ENCODE measurements at regions not wholly inside any gene's neighbourhood (a gene's known extent, or its start where the extent isn't known, plus 50 kb on each side); places are given as distances from the start of the nearest gene placed in this dataset.

DNA sequence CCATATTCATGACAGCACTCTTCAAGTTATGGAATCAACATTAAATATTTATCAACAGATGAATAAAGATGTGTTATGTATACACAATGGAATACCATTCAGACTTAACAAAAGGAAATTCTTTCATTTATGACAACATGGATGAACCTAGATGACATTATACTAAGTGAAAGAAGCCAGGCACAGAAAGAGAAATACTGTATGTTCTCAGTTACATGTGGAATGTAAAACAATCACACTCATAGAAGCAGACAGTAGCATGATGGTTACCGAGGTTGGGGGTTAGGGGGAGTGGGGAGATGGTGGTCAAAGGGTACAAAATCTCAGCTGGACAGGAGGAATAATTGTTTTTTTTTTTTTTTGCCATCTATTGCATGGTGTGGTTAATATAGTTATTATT is 431.9 kb downstream of the DMAC1 start:
- H3K79me2 ChIP-seq (ENCODE audit: insufficient read depth, low read length) = no peaks in the 10 kb centered on the region
- H3K27ac ChIP-seq (ENCODE audit: low read depth, low read length, poor library complexity, severe bottlenecking) = no peak overlapping the region
- H3K4me3 ChIP-seq (ENCODE audit: low read depth, low read length, poor library complexity, severe bottlenecking) = no peak overlapping the region
- no peaks in the 10 kb centered on the region for H3F3A ChIP-seq (ENCODE audit: insufficient read depth, low read length)
- H3K4me1 ChIP-seq (ENCODE audit: insufficient read depth, low read length, severe bottlenecking) = no peaks in the 10 kb centered on the region
- no peaks in the 10 kb centered on the region for H3K9me2 ChIP-seq (ENCODE audit: low read depth, low read length)
- TF ChIP-seq EZH2 (IDR thresholded peaks at IDR 0.05; ENCODE audit: borderline replicate concordance, low read length) = no peak
- TF ChIP-seq, protein P1, sequence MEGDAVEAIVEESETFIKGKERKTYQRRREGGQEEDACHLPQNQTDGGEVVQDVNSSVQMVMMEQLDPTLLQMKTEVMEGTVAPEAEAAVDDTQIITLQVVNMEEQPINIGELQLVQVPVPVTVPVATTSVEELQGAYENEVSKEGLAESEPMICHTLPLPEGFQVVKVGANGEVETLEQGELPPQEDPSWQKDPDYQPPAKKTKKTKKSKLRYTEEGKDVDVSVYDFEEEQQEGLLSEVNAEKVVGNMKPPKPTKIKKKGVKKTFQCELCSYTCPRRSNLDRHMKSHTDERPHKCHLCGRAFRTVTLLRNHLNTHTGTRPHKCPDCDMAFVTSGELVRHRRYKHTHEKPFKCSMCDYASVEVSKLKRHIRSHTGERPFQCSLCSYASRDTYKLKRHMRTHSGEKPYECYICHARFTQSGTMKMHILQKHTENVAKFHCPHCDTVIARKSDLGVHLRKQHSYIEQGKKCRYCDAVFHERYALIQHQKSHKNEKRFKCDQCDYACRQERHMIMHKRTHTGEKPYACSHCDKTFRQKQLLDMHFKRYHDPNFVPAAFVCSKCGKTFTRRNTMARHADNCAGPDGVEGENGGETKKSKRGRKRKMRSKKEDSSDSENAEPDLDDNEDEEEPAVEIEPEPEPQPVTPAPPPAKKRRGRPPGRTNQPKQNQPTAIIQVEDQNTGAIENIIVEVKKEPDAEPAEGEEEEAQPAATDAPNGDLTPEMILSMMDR (IDR thresholded peaks at IDR 0.05; ENCODE audit: low read length) = no peak
- H3K36me3 ChIP-seq (ENCODE audit: insufficient read depth, low read length) = no peaks in the 10 kb centered on the region
- H2AFZ ChIP-seq (ENCODE audit: low read length) = no peak overlapping the region
- H3K4me2 ChIP-seq (ENCODE audit: low read length) = no peak overlapping the region
- H4K20me1 ChIP-seq (ENCODE audit: insufficient read depth, low read length) = no peaks in the 10 kb centered on the region
- H3K9ac ChIP-seq (ENCODE audit: low read length) = no peak overlapping the region
- H3K9me3 ChIP-seq (ENCODE audit: low read length) = no peaks in the 10 kb centered on the region
- no peaks in the 10 kb centered on the region for H3K27me3 ChIP-seq (ENCODE audit: insufficient read depth, low read length)

DNA sequence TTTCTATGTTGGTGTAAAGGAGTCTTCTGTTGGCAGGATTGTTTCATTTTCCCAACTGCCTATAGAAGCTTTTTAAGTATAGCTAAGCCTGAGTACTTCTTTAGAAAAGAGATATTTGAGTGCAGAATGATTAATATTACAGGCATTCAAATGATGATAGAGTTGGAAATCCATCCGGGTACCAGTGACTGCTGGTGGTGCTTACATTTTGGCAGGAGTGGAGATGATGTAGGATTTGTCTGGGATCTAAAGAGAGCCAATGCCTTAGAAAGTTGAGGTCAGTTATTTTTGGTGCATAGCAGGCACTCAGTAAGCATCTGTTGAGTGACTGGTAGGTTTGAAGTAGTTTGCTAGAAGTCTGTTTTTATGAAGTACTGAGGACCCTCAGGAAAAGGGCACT is 433.5 kb downstream of the DMAC1 start:
- Histone ChIP-seq H3K79me2 (ENCODE audit: insufficient read depth, low read length) (no peaks in the 10 kb centered on the region), H3K36me3 (ENCODE audit: insufficient read depth, low read length) (no peaks in the 10 kb centered on the region), H3K9me2 (ENCODE audit: low read depth, low read length) (no peaks in the 10 kb centered on the region), H3K27ac (ENCODE audit: low read depth, low read length, poor library complexity, severe bottlenecking) (no peak overlapping the region), H3K4me3 (ENCODE audit: low read depth, low read length, poor library complexity, severe bottlenecking) (no peak overlapping the region), H3K27me3 (ENCODE audit: insufficient read depth, low read length) (no peaks in the 10 kb centered on the region), H3K9me3 (ENCODE audit: low read length) (no peaks in the 10 kb centered on the region), H2AFZ (ENCODE audit: low read length) (no peak overlapping the region), H3K4me1 (ENCODE audit: insufficient read depth, low read length, severe bottlenecking) (no peaks in the 10 kb centered on the region), H3F3A (ENCODE audit: insufficient read depth, low read length) (no peaks in the 10 kb centered on the region), H4K20me1 (ENCODE audit: insufficient read depth, low read length) (no peaks in the 10 kb centered on the region), H3K4me2 (ENCODE audit: low read length) (no peak overlapping the region), H3K9ac (ENCODE audit: low read length) (no peak overlapping the region)
- TF ChIP-seq, protein P1 (IDR thresholded peaks at IDR 0.05; ENCODE audit: low read length) = no peak
- TF ChIP-seq EZH2 (IDR thresholded peaks at IDR 0.05; ENCODE audit: borderline replicate concordance, low read length) = no peak

DNA sequence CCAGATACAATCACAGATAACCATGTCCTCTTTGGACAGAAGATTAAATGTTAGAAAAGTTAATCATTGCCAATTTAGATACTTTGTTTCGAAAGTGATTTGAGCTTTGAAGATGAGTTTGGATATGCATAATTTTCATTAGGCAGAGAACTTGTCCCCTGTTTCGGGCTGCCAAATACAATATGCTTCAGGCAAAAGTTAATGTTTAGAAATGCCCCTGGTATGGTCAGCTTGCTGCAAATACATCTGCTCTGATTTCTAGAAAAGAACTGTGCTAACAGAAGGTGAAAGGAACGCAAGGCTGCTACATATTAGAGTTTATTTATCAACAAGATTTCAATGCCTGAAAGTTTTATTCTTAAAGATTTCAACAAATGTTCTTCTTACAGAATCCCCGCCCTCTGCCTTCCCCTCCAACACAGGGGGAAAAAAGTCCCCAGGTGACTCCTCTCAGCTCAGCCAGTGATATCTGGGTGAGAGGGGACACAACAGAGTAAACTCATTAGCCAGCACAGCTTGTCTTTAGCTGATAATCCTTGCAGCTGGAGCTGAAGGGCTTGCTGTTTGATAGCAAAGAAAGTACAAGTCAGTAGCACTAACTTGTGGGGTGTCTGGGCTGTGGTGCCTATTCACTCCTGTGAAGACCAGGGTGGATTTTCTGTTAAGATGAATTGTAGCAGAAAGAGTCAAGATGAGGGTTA is 435.7 kb downstream of the DMAC1 start:
- H3K4me2 ChIP-seq (ENCODE audit: low read length) = no peak overlapping the region
- H3K9me3 ChIP-seq (ENCODE audit: low read length) = no peaks in the 10 kb centered on the region
- H3K4me3 ChIP-seq (ENCODE audit: low read depth, low read length, poor library complexity, severe bottlenecking) = no peak overlapping the region
- no peaks in the 10 kb centered on the region for H3K9me2 ChIP-seq (ENCODE audit: low read depth, low read length)
- H3K27ac ChIP-seq (ENCODE audit: low read depth, low read length, poor library complexity, severe bottlenecking) = no peak overlapping the region
- TF ChIP-seq, protein P1 (IDR thresholded peaks at IDR 0.05; ENCODE audit: low read length) = no peak
- TF ChIP-seq EZH2 (IDR thresholded peaks at IDR 0.05; ENCODE audit: borderline replicate concordance, low read length) = no peak
- no peak overlapping the region for H3K9ac ChIP-seq (ENCODE audit: low read length)
- no peaks in the 10 kb centered on the region for H3K4me1 ChIP-seq (ENCODE audit: insufficient read depth, low read length, severe bottlenecking)
- no peaks in the 10 kb centered on the region for H3F3A ChIP-seq (ENCODE audit: insufficient read depth, low read length)
- no peaks in the 10 kb centered on the region for H3K79me2 ChIP-seq (ENCODE audit: insufficient read depth, low read length)
- H4K20me1 ChIP-seq (ENCODE audit: insufficient read depth, low read length) = no peaks in the 10 kb centered on the region
- no peaks in the 10 kb centered on the region for H3K27me3 ChIP-seq (ENCODE audit: insufficient read depth, low read length)
- no peak overlapping the region for H2AFZ ChIP-seq (ENCODE audit: low read length)
- no peaks in the 10 kb centered on the region for H3K36me3 ChIP-seq (ENCODE audit: insufficient read depth, low read length)
